ENCODE measurements at regions not wholly inside any gene's neighbourhood (a gene's known extent, or its start where the extent isn't known, plus 50 kb on each side); places are given as distances from the start of the nearest gene placed in this dataset.

DNA sequence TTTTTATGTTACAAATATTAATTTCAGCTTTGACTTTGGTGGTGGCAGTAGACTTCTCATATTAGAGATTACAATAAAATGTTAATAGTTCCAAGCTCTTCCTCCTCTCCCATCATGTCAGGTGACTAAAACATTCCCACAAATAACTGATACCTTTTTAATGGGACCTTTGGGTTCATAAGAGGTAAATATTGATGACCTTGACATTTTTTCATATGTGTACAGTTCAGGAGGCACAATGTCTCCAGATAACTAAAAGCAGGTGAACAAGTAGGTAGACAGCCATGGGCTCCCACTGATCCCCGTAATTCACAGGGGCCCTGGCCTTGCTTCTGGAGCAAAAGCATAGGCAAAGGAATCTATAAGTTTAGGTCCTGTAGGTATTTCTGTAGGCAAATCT, 317.7 kb downstream of the SOX4 start:
- H3K27ac Mint-ChIP-seq: no peak overlapping the region
- H3K27me3 Mint-ChIP-seq: peaks cover 3% of the 10 kb centered on the region
- no peaks in the 10 kb centered on the region for H3K9me3 Mint-ChIP-seq
- ChIA-PET POLR2A (no interaction called here), CTCF (interaction anchor here (1.1 kb wide), 1 partner anchor 12 kb away, joined by 3 read pairs; no protein-coding TSS in a partner anchor)
- no peaks in the 10 kb centered on the region for H3K36me3 Mint-ChIP-seq (ENCODE audit: low read depth)
- H3K4me3 Mint-ChIP-seq: no peak overlapping the region
- peaks cover 25% of the 10 kb centered on the region for H3K4me1 Mint-ChIP-seq
- DNase-seq: no peak

DNA sequence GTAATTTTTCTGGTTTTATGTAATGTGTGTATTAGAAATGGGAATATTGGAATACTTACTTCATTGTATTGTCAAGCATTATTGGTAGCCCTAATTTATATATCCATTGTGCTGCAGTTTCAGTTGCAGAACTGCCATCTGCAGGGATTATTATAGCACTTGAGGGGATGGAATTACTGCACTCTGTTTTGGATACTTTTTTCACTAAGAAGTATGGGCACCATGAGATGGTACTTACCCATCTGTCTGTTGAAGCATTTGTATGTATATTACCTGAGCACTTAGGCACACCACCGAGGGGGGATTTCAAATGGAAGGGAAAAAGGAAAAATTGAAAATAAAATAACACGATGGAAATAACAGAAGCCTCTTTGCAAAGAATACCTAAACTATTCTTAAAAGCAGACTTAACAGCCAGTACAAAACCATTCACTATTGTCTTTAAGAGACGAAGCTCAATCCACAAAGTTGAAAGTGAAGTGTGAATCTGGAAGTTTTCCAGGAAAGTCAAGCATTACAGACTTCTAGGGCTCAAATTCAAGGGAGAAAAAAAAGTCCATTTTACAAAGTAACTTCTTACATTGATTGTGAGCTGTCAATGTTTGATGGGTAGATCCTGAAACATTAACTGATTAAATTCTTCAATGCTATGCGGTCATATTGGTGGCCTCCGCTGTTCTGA, 318.7 kb downstream of the SOX4 start:
- Mint-ChIP-seq H3K27ac (no peak overlapping the region), H3K4me1 (peaks cover 29% of the 10 kb centered on the region), H3K9me3 (no peaks in the 10 kb centered on the region), H3K27me3 (peaks cover 3% of the 10 kb centered on the region), H3K36me3 (ENCODE audit: low read depth) (no peaks in the 10 kb centered on the region), H3K4me3 (no peak overlapping the region)
- DNase-seq: no peak
- ChIA-PET CTCF (interaction anchor here (0.9 kb wide), 1 partner anchor 14 kb away, joined by 3 read pairs; no protein-coding TSS in a partner anchor), POLR2A (no interaction called here)

DNA sequence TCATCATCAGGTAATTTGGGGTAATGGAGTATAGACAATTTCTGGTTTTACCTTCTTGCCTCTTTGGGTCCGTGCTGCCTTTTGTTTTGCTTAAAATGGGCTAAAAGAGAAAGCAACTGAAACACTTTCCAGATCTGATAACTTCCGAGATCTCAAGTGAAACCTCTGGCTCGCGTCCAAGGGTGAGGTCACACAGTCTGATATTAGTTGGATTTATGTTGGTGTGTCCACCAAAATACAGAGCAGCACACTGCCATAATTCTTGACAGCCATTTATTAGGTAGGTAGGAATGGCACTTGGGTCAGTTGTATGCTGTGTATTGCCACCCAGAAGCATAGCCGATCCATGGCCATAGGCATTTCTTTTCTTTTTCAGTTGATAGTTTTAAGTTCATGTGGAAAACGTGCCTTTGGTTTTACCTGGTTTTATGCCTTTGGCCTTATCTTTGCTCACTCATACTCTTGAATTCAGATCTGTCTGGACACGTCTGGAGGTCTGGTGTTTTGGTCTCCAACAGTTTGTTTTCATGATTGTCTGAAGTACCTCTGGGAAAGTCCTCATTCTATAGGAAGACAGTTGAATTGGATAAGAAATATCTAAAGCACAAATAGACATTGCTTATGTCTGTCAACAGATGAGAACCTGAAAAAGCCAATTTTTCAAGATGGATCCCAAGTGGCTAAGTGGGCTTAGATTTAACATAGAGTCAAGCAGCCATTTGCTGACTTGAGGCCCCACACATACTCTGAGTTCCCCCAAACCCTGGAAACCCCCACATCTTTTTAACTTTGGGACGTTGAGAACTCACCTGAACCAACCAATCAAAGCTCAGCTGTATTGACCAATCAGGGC, 320.8 kb downstream of the SOX4 start:
- ChIA-PET CTCF (no interaction called here), POLR2A (no interaction called here)
- Mint-ChIP-seq H3K27me3 (peaks cover 3% of the 10 kb centered on the region), H3K27ac (peak overlapping the region; percentile 55), H3K4me3 (peak overlapping the region; percentile 40), H3K36me3 (ENCODE audit: low read depth) (no peaks in the 10 kb centered on the region), H3K9me3 (no peaks in the 10 kb centered on the region), H3K4me1 (peaks cover 29% of the 10 kb centered on the region)
- peak; percentile 67 for DNase-seq

DNA sequence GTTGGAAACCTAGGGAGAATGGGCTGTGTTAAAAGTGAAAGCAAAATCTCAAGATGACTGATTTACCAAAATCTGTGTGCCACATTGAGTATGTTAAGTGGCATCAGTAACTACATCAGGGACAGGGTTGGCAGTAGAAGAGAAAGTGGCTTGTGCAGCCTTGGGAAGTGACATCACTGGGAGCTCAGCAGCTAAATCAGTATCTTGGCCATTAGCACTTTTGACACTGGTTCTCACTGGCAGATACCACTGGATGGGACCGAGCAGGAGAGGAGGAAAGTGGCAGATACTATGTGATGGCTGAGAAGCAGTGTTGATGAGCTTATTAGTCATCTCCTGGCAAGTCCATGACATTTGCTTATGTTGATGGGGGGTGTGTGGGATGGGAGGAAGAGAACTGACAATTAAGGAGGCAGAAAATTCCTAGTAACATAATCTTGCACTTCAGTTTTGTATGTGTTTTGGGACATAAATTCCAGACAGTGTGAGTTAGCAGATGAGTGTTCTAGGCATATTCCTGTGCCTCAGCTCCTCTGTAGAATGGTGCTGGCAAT, 322.2 kb downstream of the SOX4 start:
- ChIA-PET CTCF (interaction anchor here (0.7 to 1.1 kb wide), 2 partner anchors 9 to 17 kb away, joined by 3 read pairs; no protein-coding TSS in a partner anchor), POLR2A (no interaction called here)

DNA sequence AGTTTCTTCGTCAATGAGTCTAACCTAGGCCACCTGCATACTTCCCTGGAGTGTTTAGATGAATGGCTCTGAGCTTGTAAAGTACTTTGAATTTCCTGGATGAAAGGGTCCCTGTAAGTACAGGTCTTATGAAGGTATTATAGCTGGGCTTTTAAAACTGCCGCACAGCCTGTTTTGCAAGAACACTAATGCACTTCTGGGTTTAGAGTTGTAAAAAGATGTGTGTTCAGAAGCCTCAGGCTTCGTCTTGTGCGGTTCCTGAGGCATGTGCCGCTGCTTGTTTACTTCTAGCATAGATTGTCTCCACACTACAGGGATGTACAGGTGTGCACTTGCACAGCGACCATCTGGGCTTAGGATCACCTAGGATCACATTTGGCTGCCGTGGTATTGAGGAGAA, 324.5 kb downstream of the SOX4 start:
- H3K4me3 Mint-ChIP-seq: no peak overlapping the region
- no peak overlapping the region for H3K27ac Mint-ChIP-seq
- no peak for DNase-seq
- H3K27me3 Mint-ChIP-seq: no peaks in the 10 kb centered on the region
- ChIA-PET POLR2A (no interaction called here), CTCF (no interaction called here)
- H3K4me1 Mint-ChIP-seq: peaks cover 29% of the 10 kb centered on the region
- no peaks in the 10 kb centered on the region for H3K9me3 Mint-ChIP-seq
- no peaks in the 10 kb centered on the region for H3K36me3 Mint-ChIP-seq (ENCODE audit: low read depth)

More for the DNA sequence above, 322.2 kb downstream of the SOX4 start:
- peaks cover 29% of the 10 kb centered on the region for H3K4me1 Mint-ChIP-seq
- H3K4me3 Mint-ChIP-seq: no peak overlapping the region
- H3K27ac Mint-ChIP-seq: peak overlapping the region; percentile 64
- peak; percentile 8 for DNase-seq
- H3K27me3 Mint-ChIP-seq: peaks cover 3% of the 10 kb centered on the region
- no peaks in the 10 kb centered on the region for H3K9me3 Mint-ChIP-seq
- no peaks in the 10 kb centered on the region for H3K36me3 Mint-ChIP-seq (ENCODE audit: low read depth)

DNA sequence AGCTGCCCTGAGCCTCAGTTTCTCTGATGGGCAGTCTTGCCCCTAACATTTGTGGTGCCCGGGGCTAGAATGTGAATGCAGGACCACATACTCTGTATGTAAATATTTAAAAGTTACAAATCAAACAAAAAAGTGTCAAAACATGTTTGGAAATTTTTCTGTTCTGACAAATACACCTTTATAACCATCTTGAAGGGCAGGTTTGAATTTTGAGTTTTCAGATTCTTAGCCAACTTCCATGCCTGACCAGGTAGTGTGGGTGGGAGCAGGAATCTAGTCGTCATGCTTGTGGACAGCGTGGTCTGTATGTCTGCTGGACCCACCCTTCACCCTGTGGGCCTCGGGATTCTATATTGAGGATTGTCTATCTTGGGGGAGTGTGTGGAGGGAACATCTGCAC, 325.1 kb downstream of the SOX4 start:
- CTCF ChIA-PET: no interaction called here
- H3K4me3 Mint-ChIP-seq: no peak overlapping the region
- no peak overlapping the region for H3K27ac Mint-ChIP-seq
- H3K9me3 Mint-ChIP-seq: no peaks in the 10 kb centered on the region
- DNase-seq: no peak
- POLR2A ChIA-PET: no interaction called here
- H3K4me1 Mint-ChIP-seq: peaks cover 24% of the 10 kb centered on the region
- no peaks in the 10 kb centered on the region for H3K27me3 Mint-ChIP-seq
- H3K36me3 Mint-ChIP-seq (ENCODE audit: low read depth): no peaks in the 10 kb centered on the region

DNA sequence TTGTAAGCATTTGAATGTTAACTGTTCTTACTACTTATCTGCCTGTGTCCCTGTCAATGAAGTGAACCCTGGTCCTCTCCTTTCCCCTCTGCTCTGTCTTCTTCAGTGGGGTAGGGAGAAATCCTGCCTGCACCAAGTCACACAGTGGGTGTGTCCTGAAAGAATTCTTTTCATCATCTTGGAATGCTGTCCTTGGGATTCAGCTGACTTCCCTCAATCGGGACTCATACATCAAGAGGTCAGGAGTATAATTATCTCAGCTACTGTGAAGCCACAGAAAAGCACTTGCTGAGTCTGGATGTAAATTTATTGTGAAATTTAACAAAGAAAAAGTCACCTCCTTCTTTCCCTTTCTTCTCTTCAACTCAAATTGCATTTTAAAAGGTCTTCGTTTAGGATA, 328.5 kb downstream of the SOX4 start:
- no peaks in the 10 kb centered on the region for H3K36me3 Mint-ChIP-seq (ENCODE audit: low read depth)
- CTCF ChIA-PET: interaction anchor here (1.3 kb wide), 1 partner anchor 11 kb away, joined by 3 read pairs; no protein-coding TSS in a partner anchor
- POLR2A ChIA-PET: no interaction called here
- no peak overlapping the region for H3K27ac Mint-ChIP-seq
- H3K4me1 Mint-ChIP-seq: peaks cover 23% of the 10 kb centered on the region
- H3K4me3 Mint-ChIP-seq: no peak overlapping the region
- H3K9me3 Mint-ChIP-seq: peaks cover 2% of the 10 kb centered on the region
- DNase-seq: no peak
- no peaks in the 10 kb centered on the region for H3K27me3 Mint-ChIP-seq

DNA sequence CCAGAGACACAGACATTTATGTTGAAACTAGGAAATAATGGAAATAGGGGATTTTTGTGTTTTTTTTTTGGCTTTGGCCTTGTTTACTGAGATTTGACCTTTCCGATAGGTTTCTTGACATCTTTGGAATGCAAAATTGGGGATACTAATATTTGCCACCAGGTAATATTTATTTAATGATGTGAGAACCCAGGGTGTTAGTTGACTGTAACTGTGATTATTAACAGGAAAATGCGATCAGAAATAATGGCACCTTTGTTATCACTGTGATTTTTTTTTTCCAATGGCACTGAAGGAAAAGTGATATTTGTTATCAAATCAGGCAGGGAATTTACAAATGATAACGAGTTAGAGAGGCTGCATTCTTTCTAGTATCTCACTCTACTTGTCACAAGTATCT, 330.5 kb downstream of the SOX4 start:
- Mint-ChIP-seq H3K27ac (no peak overlapping the region), H3K27me3 (no peaks in the 10 kb centered on the region), H3K4me1 (peaks cover 36% of the 10 kb centered on the region), H3K36me3 (ENCODE audit: low read depth) (no peaks in the 10 kb centered on the region), H3K9me3 (peaks cover 2% of the 10 kb centered on the region), H3K4me3 (no peak overlapping the region)
- ChIA-PET CTCF (no interaction called here), POLR2A (no interaction called here)
- no peak for DNase-seq

DNA sequence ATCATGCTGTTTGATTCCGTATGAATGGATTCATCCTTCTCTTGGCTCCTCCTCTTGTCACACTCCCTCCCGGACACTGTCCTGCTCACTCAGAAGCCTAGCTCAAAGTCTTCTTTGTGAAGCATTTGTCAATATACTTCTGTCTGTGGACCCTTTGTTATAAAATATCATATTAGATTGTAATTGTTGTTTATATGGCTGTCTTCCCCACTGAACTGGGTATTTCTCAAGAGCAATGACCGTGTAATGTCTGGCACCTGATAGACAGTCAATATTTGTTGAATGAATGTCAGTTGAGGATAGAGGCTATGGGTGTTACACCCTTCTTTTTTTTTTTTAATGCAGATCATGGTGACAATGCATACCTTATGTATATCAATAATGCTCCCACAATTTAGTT, 335.3 kb downstream of the SOX4 start:
- no peak for DNase-seq
- H3K9me3 Mint-ChIP-seq: peaks cover 4% of the 10 kb centered on the region
- no peaks in the 10 kb centered on the region for H3K36me3 Mint-ChIP-seq (ENCODE audit: low read depth)
- ChIA-PET POLR2A (no interaction called here), CTCF (no interaction called here)
- H3K27ac Mint-ChIP-seq: no peak overlapping the region
- no peak overlapping the region for H3K4me3 Mint-ChIP-seq
- H3K4me1 Mint-ChIP-seq: peaks cover 36% of the 10 kb centered on the region
- no peaks in the 10 kb centered on the region for H3K27me3 Mint-ChIP-seq

DNA sequence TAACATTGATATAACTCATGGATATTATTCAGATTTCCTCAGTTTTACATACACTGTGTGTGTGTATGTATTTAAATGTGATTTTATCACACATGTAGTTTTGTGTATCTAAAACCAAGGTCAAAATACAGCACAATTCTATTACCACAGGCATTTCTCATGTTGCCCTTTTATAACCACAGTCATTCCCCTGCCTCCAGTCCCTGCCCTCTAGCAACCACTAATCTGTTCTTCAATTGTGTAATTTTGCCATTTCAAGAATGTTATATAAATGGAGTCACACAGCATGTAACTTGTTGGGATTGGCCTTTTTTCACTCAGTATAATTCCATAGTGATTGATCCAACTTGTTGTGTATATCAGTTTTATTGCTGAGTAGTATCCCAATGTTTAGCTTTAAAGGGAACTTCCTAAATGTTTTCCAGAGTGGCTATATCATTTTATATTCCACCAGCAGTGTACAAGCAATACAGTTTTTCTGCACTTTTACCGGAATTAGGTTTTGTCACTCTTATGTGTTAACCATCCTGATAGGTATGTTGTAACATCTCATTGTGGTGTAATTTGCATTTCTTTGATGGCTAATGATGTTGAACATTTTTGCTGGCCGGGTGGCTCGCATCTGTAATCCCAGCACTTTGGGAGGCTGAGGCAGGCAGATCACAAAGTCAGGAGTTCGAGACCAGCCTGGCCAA, 338.2 kb downstream of the SOX4 start:
- Mint-ChIP-seq H3K27me3 (no peaks in the 10 kb centered on the region), H3K4me3 (no peak overlapping the region), H3K4me1 (peaks cover 14% of the 10 kb centered on the region), H3K36me3 (ENCODE audit: low read depth) (no peaks in the 10 kb centered on the region), H3K9me3 (peaks cover 10% of the 10 kb centered on the region), H3K27ac (no peak overlapping the region)
- POLR2A ChIA-PET: no interaction called here
- CTCF ChIA-PET: interaction anchor here (1.3 kb wide), 1 partner anchor 16 kb away, joined by 3 read pairs; no protein-coding TSS in a partner anchor
- DNase-seq: no peak

DNA sequence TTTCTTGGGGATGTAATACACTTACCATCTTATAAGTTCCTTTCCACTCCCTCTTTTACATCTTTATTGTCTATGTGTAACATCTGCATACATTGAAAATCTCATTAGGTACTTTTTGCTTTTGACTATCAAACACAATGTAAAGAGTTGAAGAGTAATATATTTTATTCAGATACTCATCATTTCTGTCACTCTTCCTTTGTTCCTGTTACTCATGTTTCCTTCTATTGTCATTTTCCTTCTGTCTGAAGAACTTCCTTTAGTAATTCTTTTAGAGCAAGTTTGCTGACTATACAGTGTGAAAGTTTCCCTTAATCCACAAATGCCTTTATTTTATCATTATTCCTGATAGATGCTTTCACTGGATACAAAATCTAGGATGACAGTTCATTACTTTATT, 339.8 kb downstream of the SOX4 start:
- H3K27me3 Mint-ChIP-seq: no peaks in the 10 kb centered on the region
- no peak for DNase-seq
- no peak overlapping the region for H3K4me3 Mint-ChIP-seq
- peaks cover 2% of the 10 kb centered on the region for H3K4me1 Mint-ChIP-seq
- no peaks in the 10 kb centered on the region for H3K36me3 Mint-ChIP-seq (ENCODE audit: low read depth)
- ChIA-PET CTCF (no interaction called here), POLR2A (interaction anchor here (0.6 kb wide), 1 partner anchor 854 kb away, joined by 3 read pairs; no protein-coding TSS in a partner anchor)
- H3K9me3 Mint-ChIP-seq: peaks cover 10% of the 10 kb centered on the region
- no peak overlapping the region for H3K27ac Mint-ChIP-seq

DNA sequence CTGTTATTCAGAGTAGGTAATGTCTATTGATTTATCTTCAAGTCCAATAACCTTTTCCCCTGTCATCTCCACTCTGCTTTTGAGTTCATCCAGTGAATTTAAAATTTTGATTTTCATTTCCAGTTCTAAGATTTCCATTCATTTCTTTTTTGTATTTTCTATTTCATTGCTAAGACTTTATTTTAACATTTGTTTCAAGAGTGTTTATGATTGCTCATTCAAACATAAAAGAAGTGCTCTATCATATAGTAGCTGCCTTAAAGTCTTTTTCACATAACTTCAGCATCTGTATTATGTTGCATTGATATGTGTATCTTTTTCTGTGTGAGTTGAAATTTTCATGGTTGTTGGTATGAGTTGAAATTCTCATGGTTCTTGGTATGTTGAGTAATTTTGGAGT, 341.6 kb downstream of the SOX4 start:
- CTCF ChIA-PET: no interaction called here
- Mint-ChIP-seq H3K9me3 (peaks cover 10% of the 10 kb centered on the region), H3K27me3 (no peaks in the 10 kb centered on the region), H3K27ac (no peak overlapping the region), H3K4me3 (no peak overlapping the region), H3K36me3 (ENCODE audit: low read depth) (no peaks in the 10 kb centered on the region), H3K4me1 (no peaks in the 10 kb centered on the region)
- POLR2A ChIA-PET: no interaction called here
- no peak for DNase-seq

DNA sequence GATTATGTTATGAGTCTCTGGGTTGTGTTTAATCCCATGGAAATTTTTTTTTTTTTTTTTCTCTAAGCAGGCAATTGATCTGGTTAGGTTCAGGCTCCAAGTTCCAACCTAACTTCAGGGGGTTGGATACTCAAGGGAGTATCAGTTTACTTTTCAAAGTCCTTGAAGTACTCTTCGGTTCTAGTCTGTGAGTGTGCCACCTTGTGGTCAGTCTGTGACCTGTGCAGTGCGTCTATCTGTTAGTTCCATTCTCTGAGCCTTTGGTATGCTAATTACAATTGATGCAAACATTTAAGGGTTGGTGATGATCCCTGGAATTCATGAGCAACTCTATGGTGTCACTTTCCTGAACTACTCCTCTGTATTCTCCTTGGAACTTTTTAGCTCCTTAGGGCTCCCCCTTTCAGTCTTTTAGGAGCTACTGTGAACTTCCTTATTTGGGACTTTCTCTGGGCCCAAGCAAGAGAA, 342.0 kb downstream of the SOX4 start:
- ChIA-PET POLR2A (no interaction called here), CTCF (no interaction called here)
- peak; percentile 43 for DNase-seq
- Mint-ChIP-seq H3K4me3 (no peak overlapping the region), H3K9me3 (peaks cover 10% of the 10 kb centered on the region), H3K36me3 (ENCODE audit: low read depth) (no peaks in the 10 kb centered on the region), H3K27ac (no peak overlapping the region), H3K4me1 (no peaks in the 10 kb centered on the region), H3K27me3 (no peaks in the 10 kb centered on the region)
